ENCODE measurements at regions not wholly inside any gene's neighbourhood (a gene's known extent, or its start where the extent isn't known, plus 50 kb on each side); places are given as distances from the start of the nearest gene placed in this dataset.

DNA sequence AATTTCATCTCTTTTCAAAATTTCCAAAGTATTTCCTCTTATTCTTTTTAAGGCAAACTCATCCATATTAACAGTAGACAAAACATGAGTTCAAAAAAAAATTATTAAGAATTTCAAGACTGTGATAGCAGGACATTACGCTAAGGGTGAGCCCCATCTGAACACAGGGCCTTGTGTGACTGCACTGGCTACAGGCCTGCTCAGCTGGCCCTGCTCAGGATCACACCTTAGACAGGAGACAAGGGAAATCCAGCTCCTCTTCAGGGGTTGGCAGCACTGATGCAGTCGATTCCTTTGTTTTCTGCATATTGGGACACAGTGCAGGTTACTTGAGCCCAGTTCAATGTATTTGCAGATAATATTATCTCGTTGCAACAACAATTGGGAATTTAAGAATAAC lies 444.7 kb downstream of the PLK2 start:
- Mint-ChIP-seq H3K27ac (no peak overlapping the region), H3K4me3 (no peak overlapping the region), H3K4me1 (no peaks in the 10 kb centered on the region), H3K36me3 (no peaks in the 10 kb centered on the region), H3K9me3 (no peaks in the 10 kb centered on the region), H3K27me3 (no peaks in the 10 kb centered on the region)
- DNase-seq (no peak), ATAC-seq (ENCODE audit: low read depth in 2 of 2) (no peak)

DNA sequence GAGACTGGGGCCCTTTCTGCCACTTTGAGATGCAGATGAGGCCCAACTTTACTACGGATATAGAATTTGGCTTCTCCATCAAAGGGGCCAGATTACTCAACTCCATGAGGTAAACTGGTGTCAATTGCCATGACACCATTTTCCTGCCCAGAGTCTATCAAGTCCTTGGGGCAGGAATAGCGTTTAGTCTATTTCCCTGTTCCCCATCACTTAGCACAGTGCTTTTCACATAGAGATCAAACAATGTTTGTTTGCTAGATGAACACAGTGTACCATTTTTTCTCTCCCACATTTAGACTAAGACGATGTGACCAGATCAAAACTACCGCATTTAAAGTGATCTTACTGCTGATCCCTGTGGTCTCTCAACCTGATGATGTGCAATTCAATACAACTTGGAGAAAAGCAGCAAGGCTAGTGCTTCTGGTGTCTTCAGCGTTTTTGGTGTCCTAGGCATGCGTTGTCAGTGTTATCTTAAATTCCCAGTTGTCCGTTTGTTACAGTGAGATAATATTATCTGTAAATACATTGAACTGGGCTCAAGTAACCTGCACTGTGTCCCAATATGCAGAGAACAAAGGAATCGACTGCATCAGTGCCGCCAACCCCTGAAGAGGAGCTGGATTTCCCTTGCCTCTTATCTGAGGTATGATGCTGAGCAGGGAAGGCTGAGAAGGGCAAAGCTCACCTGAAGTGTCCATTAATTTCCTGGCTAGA lies 446.2 kb downstream of the PLK2 start:
- Mint-ChIP-seq H3K4me1 (no peaks in the 10 kb centered on the region), H3K27me3 (no peaks in the 10 kb centered on the region)
- no peak for DNase-seq

DNA sequence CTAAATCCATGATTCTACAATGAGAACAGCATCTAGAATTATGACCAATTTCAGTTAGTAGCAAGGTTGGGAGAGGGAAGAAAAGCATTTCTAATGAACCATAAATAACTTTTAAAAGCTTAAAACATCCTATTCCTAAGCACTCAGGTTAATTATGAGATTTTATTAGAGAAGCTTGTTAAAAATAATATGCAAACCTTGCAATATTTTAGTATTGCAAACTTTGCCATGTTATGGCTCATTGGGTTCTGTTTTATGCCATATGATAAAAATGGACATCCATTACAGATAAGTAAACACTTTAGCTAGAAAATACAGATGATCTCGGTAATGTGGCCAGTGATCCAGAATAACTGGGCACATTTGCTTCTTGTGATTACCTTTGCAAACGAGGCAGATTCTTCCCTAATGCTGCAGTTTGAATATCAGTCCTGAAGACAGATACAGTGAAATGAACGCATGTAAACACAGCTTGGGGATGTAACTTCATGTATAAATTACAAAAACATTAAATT lies 447.0 kb downstream of the PLK2 start:
- no peaks in the 10 kb centered on the region for H3K4me1 Mint-ChIP-seq
- no peak overlapping the region for H3K4me3 Mint-ChIP-seq
- no peak for DNase-seq
- no peaks in the 10 kb centered on the region for H3K36me3 Mint-ChIP-seq
- H3K9me3 Mint-ChIP-seq = no peaks in the 10 kb centered on the region
- H3K27me3 Mint-ChIP-seq = no peaks in the 10 kb centered on the region
- no peak overlapping the region for H3K27ac Mint-ChIP-seq
- no peak for ATAC-seq (ENCODE audit: low read depth in 2 of 2)

More for the DNA sequence above, 446.2 kb downstream of the PLK2 start:
- ATAC-seq (ENCODE audit: low read depth in 2 of 2) = no peak
- no peaks in the 10 kb centered on the region for H3K9me3 Mint-ChIP-seq
- H3K36me3 Mint-ChIP-seq = no peaks in the 10 kb centered on the region
- no peak overlapping the region for H3K4me3 Mint-ChIP-seq
- no peak overlapping the region for H3K27ac Mint-ChIP-seq

DNA sequence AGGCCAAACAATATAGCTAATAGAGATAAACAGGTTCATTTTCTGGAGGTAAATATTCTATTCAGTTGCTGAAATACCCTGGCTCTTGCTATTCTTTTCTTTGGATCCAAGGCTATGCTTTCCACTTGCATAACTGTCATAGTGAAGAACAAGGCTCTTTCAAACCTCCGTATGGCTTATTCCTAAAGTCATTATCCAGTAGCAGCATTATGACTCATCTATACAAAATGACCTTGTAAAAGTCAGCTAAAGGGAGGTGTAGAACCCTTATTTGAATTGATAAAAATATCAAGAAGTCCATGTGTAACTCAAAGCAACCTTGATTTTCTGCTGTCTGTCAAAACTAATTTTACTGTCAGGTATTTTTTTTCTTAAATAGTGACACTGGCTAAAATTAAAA lies 447.8 kb downstream of the PLK2 start:
- H3K27ac Mint-ChIP-seq = no peak overlapping the region
- H3K9me3 Mint-ChIP-seq = no peaks in the 10 kb centered on the region
- DNase-seq (no peak), ATAC-seq (ENCODE audit: low read depth in 2 of 2) (no peak)
- no peaks in the 10 kb centered on the region for H3K27me3 Mint-ChIP-seq
- no peaks in the 10 kb centered on the region for H3K4me1 Mint-ChIP-seq
- no peak overlapping the region for H3K4me3 Mint-ChIP-seq
- H3K36me3 Mint-ChIP-seq = no peaks in the 10 kb centered on the region

DNA sequence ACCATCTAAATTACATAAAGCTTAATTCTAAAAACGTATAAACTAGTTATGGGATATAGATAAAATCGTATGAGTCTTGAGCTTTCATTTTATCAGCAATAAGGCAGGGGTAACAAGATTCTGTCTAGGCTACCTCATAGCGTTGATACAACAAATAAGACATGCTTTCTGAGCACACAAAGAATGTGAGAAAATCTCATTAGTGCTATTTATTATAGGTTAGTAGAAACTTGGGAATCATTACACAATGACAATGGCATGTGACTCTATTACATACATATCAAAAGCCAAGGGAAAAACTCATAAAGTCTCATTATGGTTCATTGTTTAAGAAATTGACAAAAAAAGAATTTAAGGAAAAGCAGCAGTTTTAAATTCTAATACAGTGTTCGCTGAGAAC lies 448.6 kb downstream of the PLK2 start:
- Mint-ChIP-seq H3K4me1 (no peaks in the 10 kb centered on the region), H3K27me3 (no peaks in the 10 kb centered on the region), H3K27ac (no peak overlapping the region), H3K9me3 (no peaks in the 10 kb centered on the region), H3K4me3 (no peak overlapping the region), H3K36me3 (no peaks in the 10 kb centered on the region)
- no peak for ATAC-seq (ENCODE audit: low read depth in 2 of 2)
- no peak for DNase-seq

DNA sequence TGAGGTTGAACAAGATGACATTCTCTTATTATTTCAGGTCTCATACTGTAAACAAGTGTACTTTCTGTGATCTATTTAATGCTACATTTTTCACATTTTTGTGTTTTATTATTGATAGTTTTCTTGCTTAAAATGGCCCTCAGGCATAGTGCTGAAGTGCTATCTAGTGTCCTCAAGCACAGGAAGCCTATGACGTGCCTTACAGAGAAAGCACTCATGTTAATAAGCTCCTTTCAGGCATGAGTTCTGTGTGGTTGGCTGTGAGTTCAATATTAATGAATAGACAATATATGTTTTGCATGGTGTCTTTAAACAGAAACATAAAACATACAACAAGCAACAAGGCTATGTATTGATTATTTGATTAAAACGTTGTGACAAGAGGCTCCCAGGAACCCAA lies 450.1 kb downstream of the PLK2 start:
- no peaks in the 10 kb centered on the region for H3K36me3 Mint-ChIP-seq
- no peaks in the 10 kb centered on the region for H3K4me1 Mint-ChIP-seq
- H3K9me3 Mint-ChIP-seq = no peaks in the 10 kb centered on the region
- H3K27ac Mint-ChIP-seq = no peak overlapping the region
- ATAC-seq (ENCODE audit: low read depth in 2 of 2) (no peak), DNase-seq (no peak)
- no peak overlapping the region for H3K4me3 Mint-ChIP-seq
- no peaks in the 10 kb centered on the region for H3K27me3 Mint-ChIP-seq

DNA sequence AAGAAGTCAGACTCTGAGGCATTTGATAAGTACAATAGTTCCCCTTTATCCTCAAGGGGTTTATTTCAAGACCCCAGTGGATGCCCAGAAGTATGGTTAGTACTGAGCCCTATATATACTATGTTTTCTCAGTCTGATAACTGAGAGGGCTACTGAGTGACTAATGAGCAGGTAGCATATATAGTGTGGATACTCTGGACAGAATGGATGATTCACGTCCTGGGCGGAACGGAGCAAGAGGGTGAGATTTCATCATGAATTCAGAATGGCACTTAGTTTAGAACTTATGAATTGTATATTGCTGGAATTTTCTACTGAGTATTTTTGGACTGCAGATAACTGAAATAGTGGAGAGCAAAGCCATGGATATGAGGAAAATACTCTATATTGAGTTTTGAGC lies 457.6 kb downstream of the PLK2 start:
- no peaks in the 10 kb centered on the region for H3K27me3 Mint-ChIP-seq
- H3K27ac Mint-ChIP-seq = no peak overlapping the region
- H3K9me3 Mint-ChIP-seq = no peaks in the 10 kb centered on the region
- no peak overlapping the region for H3K4me3 Mint-ChIP-seq
- no peaks in the 10 kb centered on the region for H3K4me1 Mint-ChIP-seq
- DNase-seq = no peak
- no peaks in the 10 kb centered on the region for H3K36me3 Mint-ChIP-seq
- ATAC-seq (ENCODE audit: low read depth in 2 of 2) = no peak

DNA sequence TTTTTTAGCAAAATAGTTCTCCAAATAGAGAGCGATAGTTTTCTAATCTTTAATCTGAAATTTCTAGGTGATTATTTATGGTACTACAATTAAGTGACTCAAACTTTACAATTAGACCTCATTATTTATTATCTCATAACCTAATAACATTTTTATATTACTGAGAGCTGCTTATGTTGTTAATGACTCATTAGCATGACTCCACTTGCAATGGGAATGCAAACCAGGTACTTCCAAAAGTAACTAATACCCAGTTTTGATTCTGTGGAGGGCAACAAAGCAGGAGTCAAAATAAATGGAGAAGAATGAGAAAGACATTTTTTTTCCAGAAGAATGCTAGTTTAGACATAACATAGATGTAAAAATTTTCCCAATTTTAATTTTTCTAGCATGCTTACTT lies 466.0 kb downstream of the PLK2 start:
- no peak overlapping the region for H3K27ac Mint-ChIP-seq
- DNase-seq (no peak), ATAC-seq (ENCODE audit: low read depth in 2 of 2) (no peak)
- no peaks in the 10 kb centered on the region for H3K9me3 Mint-ChIP-seq
- no peak overlapping the region for H3K4me3 Mint-ChIP-seq
- H3K4me1 Mint-ChIP-seq = no peaks in the 10 kb centered on the region
- H3K36me3 Mint-ChIP-seq = no peaks in the 10 kb centered on the region
- peaks cover 4 to 14% (median 6%) of the 10 kb centered on the region in 3 donors for H3K27me3 Mint-ChIP-seq

DNA sequence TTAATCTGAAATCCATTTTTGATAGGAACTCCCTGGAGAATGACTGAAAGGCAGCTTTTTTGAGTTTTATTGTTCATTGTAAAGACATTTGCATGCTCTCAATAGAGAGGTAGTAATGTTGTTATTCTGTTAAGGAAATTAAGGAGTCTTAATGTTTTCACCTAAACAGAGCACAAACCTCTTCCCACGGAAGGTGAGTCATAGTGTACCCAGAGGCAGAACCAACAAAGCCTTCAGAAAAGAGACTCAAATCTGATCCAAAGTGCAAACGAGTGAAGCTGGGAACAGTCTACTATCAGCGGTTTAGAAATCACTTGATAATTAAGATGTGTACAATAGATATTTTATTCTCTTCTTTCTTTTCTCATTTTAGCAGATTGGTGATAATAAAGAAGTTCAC lies 470.5 kb downstream of the PLK2 start:
- Mint-ChIP-seq H3K27me3 (peaks cover 4 to 8% (median 6%) of the 10 kb centered on the region in 3 donors), H3K9me3 (no peaks in the 10 kb centered on the region)
- no peak for ATAC-seq (ENCODE audit: low read depth in 2 of 2)

DNA sequence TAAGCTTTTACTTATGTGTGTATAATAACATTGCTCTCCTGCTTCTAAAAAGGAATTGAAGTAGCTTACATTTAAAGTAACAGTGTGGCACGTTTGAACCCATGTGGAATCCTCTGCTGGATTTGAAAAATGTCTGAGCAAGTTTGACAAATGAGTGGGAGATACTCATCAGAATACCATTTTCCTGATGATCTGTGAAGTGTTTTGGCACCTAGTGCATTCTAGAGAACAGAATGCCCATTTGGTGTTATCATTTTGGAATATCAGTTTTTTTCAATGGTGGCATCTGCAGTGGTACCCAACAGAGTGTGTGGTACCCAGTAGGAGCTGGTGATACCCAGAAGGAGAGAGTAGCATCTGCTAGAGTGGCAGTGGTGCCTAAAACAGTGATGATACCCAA lies 471.1 kb downstream of the PLK2 start:
- no peaks in the 10 kb centered on the region for H3K36me3 Mint-ChIP-seq
- DNase-seq (no peak), ATAC-seq (ENCODE audit: low read depth in 2 of 2) (no peak)
- no peaks in the 10 kb centered on the region for H3K9me3 Mint-ChIP-seq
- no peaks in the 10 kb centered on the region for H3K4me1 Mint-ChIP-seq
- H3K4me3 Mint-ChIP-seq = no peak overlapping the region
- peaks cover 4 to 8% (median 6%) of the 10 kb centered on the region in 3 donors for H3K27me3 Mint-ChIP-seq
- no peak overlapping the region for H3K27ac Mint-ChIP-seq

More for the DNA sequence above, 470.5 kb downstream of the PLK2 start:
- no peaks in the 10 kb centered on the region for H3K36me3 Mint-ChIP-seq
- no peak for DNase-seq
- H3K4me1 Mint-ChIP-seq = no peaks in the 10 kb centered on the region
- no peak overlapping the region for H3K4me3 Mint-ChIP-seq
- H3K27ac Mint-ChIP-seq = no peak overlapping the region

DNA sequence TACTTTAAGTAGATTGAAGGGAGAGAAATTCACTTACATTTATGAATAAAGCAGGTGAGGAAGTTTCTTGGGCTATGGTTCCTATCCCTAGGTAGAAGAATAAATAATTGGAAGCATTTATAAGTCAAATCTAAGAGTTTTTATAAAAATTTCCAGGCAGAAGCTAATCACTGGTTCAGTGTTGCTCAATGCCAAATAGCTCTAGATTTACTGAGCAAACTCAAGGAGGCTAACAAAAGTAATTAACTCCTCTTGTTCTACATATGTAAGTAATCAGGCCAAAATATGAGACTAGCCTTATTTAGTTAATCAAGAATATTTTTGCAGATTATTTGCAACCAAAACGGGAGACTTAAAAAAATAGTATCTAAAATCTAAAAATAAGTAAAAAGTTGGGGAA lies 472.3 kb downstream of the PLK2 start:
- Mint-ChIP-seq H3K4me3 (no peak overlapping the region), H3K27ac (no peak overlapping the region), H3K9me3 (no peaks in the 10 kb centered on the region), H3K36me3 (no peaks in the 10 kb centered on the region), H3K4me1 (no peaks in the 10 kb centered on the region), H3K27me3 (peaks cover 0 to 8% (median 6%) of the 10 kb centered on the region in 3 donors)
- DNase-seq (no peak), ATAC-seq (ENCODE audit: low read depth in 2 of 2) (no peak)

DNA sequence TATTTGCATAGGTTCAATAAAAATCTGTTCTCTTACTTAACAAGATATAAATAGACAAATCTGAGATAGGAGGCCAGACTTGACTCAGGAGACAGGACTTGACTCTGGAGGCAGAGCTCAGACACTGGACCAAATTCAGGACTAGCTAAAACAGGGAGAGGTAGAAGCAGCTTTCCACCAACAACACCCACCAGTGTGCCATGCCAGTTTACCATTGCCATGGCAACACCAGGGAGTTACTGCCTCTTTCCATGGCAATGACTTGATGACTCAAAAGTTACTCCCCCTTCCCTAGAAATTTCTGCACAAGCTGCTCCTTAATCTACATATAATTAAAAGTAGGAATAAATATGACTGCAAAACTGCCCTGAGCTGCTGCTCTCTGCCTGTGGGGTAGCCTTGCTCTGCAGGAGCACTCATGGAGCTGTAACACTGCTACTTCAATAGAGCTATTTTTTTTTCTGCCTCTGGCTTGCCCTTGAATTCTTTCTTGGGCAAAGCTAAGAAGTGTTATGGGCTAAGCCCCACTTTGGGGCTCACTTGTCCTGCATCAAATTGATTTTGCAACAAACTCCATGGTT lies 473.0 kb downstream of the PLK2 start:
- no peak for ATAC-seq (ENCODE audit: low read depth in 2 of 2)
- no peak for DNase-seq
- no peaks in the 10 kb centered on the region for H3K36me3 Mint-ChIP-seq

DNA sequence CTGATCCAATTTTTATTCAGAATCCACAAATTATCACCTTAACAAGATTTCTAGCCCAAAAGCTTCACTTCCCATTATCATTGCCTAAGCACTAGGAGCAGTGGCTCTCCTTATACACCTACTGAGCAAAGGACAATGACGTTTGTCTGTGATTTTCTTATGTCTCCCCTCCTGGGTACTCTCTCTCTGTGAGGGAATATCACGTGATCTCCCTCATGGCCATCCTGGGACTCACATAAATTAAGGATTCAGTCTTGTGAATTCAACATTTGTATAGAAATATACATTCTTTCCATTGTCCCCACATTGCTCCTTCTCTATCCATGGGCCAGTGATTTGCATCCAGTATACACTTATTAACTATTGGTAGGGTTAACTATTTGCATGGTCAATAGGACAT lies 476.5 kb downstream of the PLK2 start:
- DNase-seq = no peak
- H3K27me3 Mint-ChIP-seq = no peaks in the 10 kb centered on the region
- no peaks in the 10 kb centered on the region for H3K4me1 Mint-ChIP-seq
- no peak overlapping the region for H3K4me3 Mint-ChIP-seq
- no peak for ATAC-seq (ENCODE audit: low read depth in 2 of 2)
- H3K36me3 Mint-ChIP-seq = no peaks in the 10 kb centered on the region
- no peak overlapping the region for H3K27ac Mint-ChIP-seq
- H3K9me3 Mint-ChIP-seq = no peaks in the 10 kb centered on the region

More for the DNA sequence above, 473.0 kb downstream of the PLK2 start:
- Mint-ChIP-seq H3K9me3 (no peaks in the 10 kb centered on the region), H3K4me1 (no peaks in the 10 kb centered on the region), H3K27ac (no peak overlapping the region), H3K4me3 (no peak overlapping the region), H3K27me3 (peaks cover 0 to 8% (median 6%) of the 10 kb centered on the region in 3 donors)

DNA sequence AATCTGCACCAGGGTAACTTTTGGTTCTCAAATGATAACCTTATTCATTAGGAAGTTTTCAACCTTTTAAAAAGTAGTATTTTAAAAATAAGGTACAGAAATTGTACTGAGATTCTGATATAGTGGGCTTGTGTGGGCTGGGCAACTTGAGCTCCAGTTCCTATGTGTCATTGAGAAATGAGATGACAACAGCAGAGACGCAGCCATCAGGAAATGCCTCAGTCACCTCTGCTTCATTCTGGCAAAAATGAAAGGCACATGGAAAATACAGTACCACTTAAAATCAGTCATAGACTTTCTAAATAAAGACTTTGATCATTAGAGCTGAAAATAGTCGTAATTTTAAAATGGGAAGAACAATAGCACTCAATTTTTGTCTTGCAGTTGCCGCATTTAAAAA lies 480.2 kb downstream of the PLK2 start:
- H3K4me1 Mint-ChIP-seq = no peaks in the 10 kb centered on the region
- no peak overlapping the region for H3K27ac Mint-ChIP-seq
- H3K36me3 Mint-ChIP-seq = no peaks in the 10 kb centered on the region
- H3K4me3 Mint-ChIP-seq = no peak overlapping the region
- ATAC-seq (ENCODE audit: low read depth in 2 of 2) = no peak
- H3K9me3 Mint-ChIP-seq = no peaks in the 10 kb centered on the region
- H3K27me3 Mint-ChIP-seq = no peaks in the 10 kb centered on the region
- DNase-seq = no peak

Data from naive B cell (primary cell).